OCI-LY1 (cell line): ENCODE measurements at regions not wholly inside any gene's neighbourhood (a gene's known extent, or its start where the extent isn't known, plus 50 kb on each side); places are given as distances from the start of the nearest gene placed in this dataset.

Experiments
- H2AFZ ChIP-seq: fragments of 200-600 bp; sonication (generic), shearing (Covaris generic); 2 replicates; pipeline ENCODE4 v1.6.0; 2014; ENCODE audit warnings: antibody characterized with exemption, mild to moderate bottlenecking, low read length
- H3F3A ChIP-seq: fragments of 200-600 bp; sonication (generic), shearing (Covaris generic); 2 replicates; pipeline ENCODE4 v1.6.0; 2014; ENCODE audit warnings: mild to moderate bottlenecking, antibody characterized with exemption, low read length, moderate library complexity; ENCODE audit not compliant: insufficient read depth
- H3K27ac ChIP-seq: fragments of 200-600 bp; sonication (generic); 2 replicates; pipeline ENCODE4 v1.5.1; 2014; ENCODE audit warnings: low read length, mixed run types, mild to moderate bottlenecking, low read depth; ENCODE audit not compliant: poor library complexity, severe bottlenecking
- H3K27me3 ChIP-seq: fragments of 200-600 bp; sonication (generic); 2 replicates; pipeline ENCODE4 v1.6.0; 2014; ENCODE audit warnings: antibody characterized with exemption, mild to moderate bottlenecking, low read length, moderate library complexity; ENCODE audit not compliant: insufficient read depth
- H3K36me3 ChIP-seq: fragments of 200-600 bp; sonication (generic); 2 replicates; pipeline ENCODE4 v1.6.1; 2014; ENCODE audit warnings: mild to moderate bottlenecking, antibody characterized with exemption, low read length, moderate library complexity, mixed read lengths; ENCODE audit not compliant: insufficient read depth
- H3K4me1 ChIP-seq: fragments of 200-600 bp; sonication (generic); 2 replicates; pipeline ENCODE4 v1.5.1; 2014; ENCODE audit warnings: mild to moderate bottlenecking, low read length, moderate library complexity; ENCODE audit not compliant: insufficient read depth, severe bottlenecking
- H3K4me2 ChIP-seq: fragments of 200-600 bp; sonication (generic), shearing (Covaris generic); 2 replicates; pipeline ENCODE4 v1.6.1; 2014; ENCODE audit warnings: low read length
- H3K4me3 ChIP-seq: fragments of 200-600 bp; sonication (generic); 2 replicates; pipeline ENCODE4 v1.5.1; 2014; ENCODE audit warnings: low read length, low read depth, mild to moderate bottlenecking, mixed read lengths; ENCODE audit not compliant: poor library complexity, severe bottlenecking
- H3K79me2 ChIP-seq: fragments of 200-600 bp; shearing (Covaris generic); 2 replicates; pipeline ENCODE4 v1.6.1; 2016; ENCODE audit warnings: mixed run types, low read length, mixed read lengths; ENCODE audit not compliant: insufficient read depth
- H3K9ac ChIP-seq: fragments of 200-600 bp; sonication (generic), shearing (Covaris generic); 2 replicates; pipeline ENCODE4 v1.6.1; 2014; ENCODE audit warnings: mild to moderate bottlenecking, low read length, mixed read lengths
- H3K9me2 ChIP-seq: fragments of 200-600 bp; sonication (generic), shearing (Covaris generic); 2 replicates; pipeline ENCODE4 v1.6.1; 2014; ENCODE audit warnings: low read depth, mild to moderate bottlenecking, low read length, mixed read lengths
- H3K9me3 ChIP-seq: fragments of 200-600 bp; shearing (Covaris generic); 2 replicates; pipeline ENCODE4 v1.6.1; 2014; ENCODE audit warnings: low read length, mixed read lengths
- H4K20me1 ChIP-seq: fragments of 200-600 bp; sonication (generic), shearing (Covaris generic); 2 replicates; pipeline ENCODE4 v1.6.0; 2016; ENCODE audit warnings: mild to moderate bottlenecking, low read length; ENCODE audit not compliant: insufficient read depth
- EZH2 ChIP-seq: fragments of 200-600 bp; sonication (generic), shearing (Covaris generic); IDR thresholded peaks from 2 replicates; pipeline ENCODE4 v1.8.0; 2017; ENCODE audit warnings: borderline replicate concordance, mixed run types, mild to moderate bottlenecking, antibody characterized with exemption, low read length, moderate library complexity, mixed read lengths
- TF ChIP-seq, protein P1 (sequence below): fragments of 200-600 bp; sonication (generic), shearing (Covaris generic); IDR thresholded peaks from 2 replicates; pipeline ENCODE4 v1.5.1; 2017; ENCODE audit warnings: mild to moderate bottlenecking, antibody characterized with exemption, low read length, moderate library complexity, mixed read lengths

DNA sequence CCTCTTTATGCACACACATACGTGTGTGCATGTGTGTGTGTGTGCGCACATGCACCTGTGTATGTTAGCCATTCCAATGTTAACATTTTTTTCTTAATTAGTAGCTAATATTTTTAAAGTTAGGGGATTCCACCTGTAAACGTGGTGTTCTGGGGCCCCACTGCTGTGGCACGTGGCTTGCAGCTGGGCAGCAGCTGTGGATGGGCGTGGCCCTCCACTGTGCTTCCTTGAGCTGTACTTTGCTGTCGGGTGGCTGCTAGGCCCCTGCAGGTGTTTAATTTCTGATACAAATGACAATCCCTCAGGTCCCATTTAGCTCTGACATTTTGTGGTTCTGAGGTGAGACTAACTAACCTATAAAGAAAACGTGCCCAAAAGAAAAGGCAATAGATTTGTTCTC is 58.9 kb upstream of the GJB6 start:
- TF ChIP-seq, protein P1, sequence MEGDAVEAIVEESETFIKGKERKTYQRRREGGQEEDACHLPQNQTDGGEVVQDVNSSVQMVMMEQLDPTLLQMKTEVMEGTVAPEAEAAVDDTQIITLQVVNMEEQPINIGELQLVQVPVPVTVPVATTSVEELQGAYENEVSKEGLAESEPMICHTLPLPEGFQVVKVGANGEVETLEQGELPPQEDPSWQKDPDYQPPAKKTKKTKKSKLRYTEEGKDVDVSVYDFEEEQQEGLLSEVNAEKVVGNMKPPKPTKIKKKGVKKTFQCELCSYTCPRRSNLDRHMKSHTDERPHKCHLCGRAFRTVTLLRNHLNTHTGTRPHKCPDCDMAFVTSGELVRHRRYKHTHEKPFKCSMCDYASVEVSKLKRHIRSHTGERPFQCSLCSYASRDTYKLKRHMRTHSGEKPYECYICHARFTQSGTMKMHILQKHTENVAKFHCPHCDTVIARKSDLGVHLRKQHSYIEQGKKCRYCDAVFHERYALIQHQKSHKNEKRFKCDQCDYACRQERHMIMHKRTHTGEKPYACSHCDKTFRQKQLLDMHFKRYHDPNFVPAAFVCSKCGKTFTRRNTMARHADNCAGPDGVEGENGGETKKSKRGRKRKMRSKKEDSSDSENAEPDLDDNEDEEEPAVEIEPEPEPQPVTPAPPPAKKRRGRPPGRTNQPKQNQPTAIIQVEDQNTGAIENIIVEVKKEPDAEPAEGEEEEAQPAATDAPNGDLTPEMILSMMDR: no peak
- no peak for TF ChIP-seq EZH2
- H3F3A ChIP-seq: no peaks in the 10 kb centered on the region
- H3K4me2 ChIP-seq: no peak overlapping the region
- 0 out of 2 replicates have a peak, but pooled peaks cover under 1% of the 10 kb centered on the region for H3K27me3 ChIP-seq
- H3K4me3 ChIP-seq: no peak overlapping the region
- no peaks in the 10 kb centered on the region for H4K20me1 ChIP-seq
- no peak overlapping the region for H2AFZ ChIP-seq
- H3K4me1 ChIP-seq: no peaks in the 10 kb centered on the region
- H3K79me2 ChIP-seq: no peaks in the 10 kb centered on the region
- no peaks in the 10 kb centered on the region for H3K36me3 ChIP-seq
- H3K9me3 ChIP-seq: 0 out of 2 replicates have a peak, but pooled peaks cover 5% of the 10 kb centered on the region
- no peaks in the 10 kb centered on the region for H3K9me2 ChIP-seq
- H3K27ac ChIP-seq: no peak overlapping the region
- no peak overlapping the region for H3K9ac ChIP-seq

DNA sequence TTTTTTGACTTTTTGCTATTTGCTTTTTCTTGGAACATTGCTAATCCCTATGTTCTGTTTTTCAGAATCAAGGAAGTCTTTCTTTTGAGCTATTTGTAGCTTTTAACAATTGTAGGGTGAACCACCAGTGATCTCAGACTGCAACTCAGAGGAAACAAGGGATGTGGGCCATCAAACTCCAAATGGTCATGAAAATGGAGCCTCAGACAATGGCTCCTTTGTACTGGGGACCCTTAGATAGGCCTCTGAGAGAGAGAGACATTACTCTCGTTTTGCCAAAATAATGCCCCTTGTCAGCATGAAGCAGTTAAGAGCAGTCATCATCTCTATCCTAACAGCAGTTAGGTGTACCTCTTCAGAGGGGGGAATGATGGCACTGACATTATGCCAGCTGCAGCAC is 56.4 kb upstream of the GJB6 start:
- Histone ChIP-seq H3K27ac (no peak overlapping the region), H2AFZ (no peak overlapping the region), H3K9me2 (no peaks in the 10 kb centered on the region), H3K4me3 (no peak overlapping the region), H3K79me2 (no peaks in the 10 kb centered on the region), H3K4me1 (no peaks in the 10 kb centered on the region), H4K20me1 (no peaks in the 10 kb centered on the region), H3K9ac (no peak overlapping the region), H3K9me3 (peaks cover 9% of the 10 kb centered on the region; the same call in 1 of the 2 replicates), H3K27me3 (no peaks in the 10 kb centered on the region), H3K4me2 (no peak overlapping the region), H3K36me3 (no peaks in the 10 kb centered on the region), H3F3A (no peaks in the 10 kb centered on the region)
- TF ChIP-seq EZH2: no peak
- TF ChIP-seq, protein P1: no peak

- H3K79me2 ChIP-seq: no peaks in the 10 kb centered on the region
- TF ChIP-seq, protein P1: no peak
- TF ChIP-seq EZH2: no peak
Measured at GRCh38 chr13:20287976-20288375, 55.9 kb upstream of the GJB6 start.

More at GRCh38 chr13:20287976-20288375, 55.9 kb upstream of the GJB6 start:
- Histone ChIP-seq H3K9me3 (peaks cover 9% of the 10 kb centered on the region; the same call in 1 of the 2 replicates), H4K20me1 (no peaks in the 10 kb centered on the region), H3F3A (no peaks in the 10 kb centered on the region), H3K4me2 (no peak overlapping the region), H3K27ac (no peak overlapping the region), H3K27me3 (no peaks in the 10 kb centered on the region), H2AFZ (no peak overlapping the region), H3K36me3 (no peaks in the 10 kb centered on the region), H3K9ac (no peak overlapping the region), H3K4me3 (no peak overlapping the region), H3K9me2 (no peaks in the 10 kb centered on the region), H3K4me1 (no peaks in the 10 kb centered on the region)
